ENCODE measurements at regions not wholly inside any gene's neighbourhood (a gene's known extent, or its start where the extent isn't known, plus 50 kb on each side); places are given as distances from the start of the nearest gene placed in this dataset.

GRCh38 chr5:176711883-176712282 lies 64.6 kb downstream of the TSPAN17 start:
- no peak overlapping the region for H3K4me3 Mint-ChIP-seq
- H3K27ac Mint-ChIP-seq = no peak overlapping the region
- H3K4me1 Mint-ChIP-seq = no peaks in the 10 kb centered on the region
- H3K27me3 Mint-ChIP-seq = peaks cover 75% of the 10 kb centered on the region
- H3K9me3 ChIP-seq (ENCODE audit: control insufficient read depth, low read length, poor library complexity, severe bottlenecking) = no peaks in the 10 kb centered on the region
- ATAC-seq = no peak
- DNase-seq = no peak
- no peaks in the 10 kb centered on the region for H3K36me3 Mint-ChIP-seq (ENCODE audit: low read depth)

- no peak overlapping the region for H3K4me3 Mint-ChIP-seq
Measured at GRCh38 chr5:176712546-176713304, 65.4 kb downstream of the TSPAN17 start.

GRCh38 chr5:176713409-176713808 lies 66.1 kb downstream of the TSPAN17 start:
- ATAC-seq (no peak), DNase-seq (no peak)
- Mint-ChIP-seq H3K4me1 (no peaks in the 10 kb centered on the region), H3K36me3 (ENCODE audit: low read depth) (no peaks in the 10 kb centered on the region), H3K4me3 (no peak overlapping the region), H3K27ac (no peak overlapping the region), H3K27me3 (peaks cover 81% of the 10 kb centered on the region)
- H3K9me3 ChIP-seq (ENCODE audit: control insufficient read depth, low read length, poor library complexity, severe bottlenecking) = no peaks in the 10 kb centered on the region

More at GRCh38 chr5:176712546-176713304, 65.4 kb downstream of the TSPAN17 start:
- ATAC-seq (no peak), DNase-seq (no peak)
- no peaks in the 10 kb centered on the region for H3K9me3 ChIP-seq (ENCODE audit: control insufficient read depth, low read length, poor library complexity, severe bottlenecking)
- peaks cover 81% of the 10 kb centered on the region for H3K27me3 Mint-ChIP-seq
- H3K27ac Mint-ChIP-seq = no peak overlapping the region
- no peaks in the 10 kb centered on the region for H3K4me1 Mint-ChIP-seq
- H3K36me3 Mint-ChIP-seq (ENCODE audit: low read depth) = no peaks in the 10 kb centered on the region

DNA sequence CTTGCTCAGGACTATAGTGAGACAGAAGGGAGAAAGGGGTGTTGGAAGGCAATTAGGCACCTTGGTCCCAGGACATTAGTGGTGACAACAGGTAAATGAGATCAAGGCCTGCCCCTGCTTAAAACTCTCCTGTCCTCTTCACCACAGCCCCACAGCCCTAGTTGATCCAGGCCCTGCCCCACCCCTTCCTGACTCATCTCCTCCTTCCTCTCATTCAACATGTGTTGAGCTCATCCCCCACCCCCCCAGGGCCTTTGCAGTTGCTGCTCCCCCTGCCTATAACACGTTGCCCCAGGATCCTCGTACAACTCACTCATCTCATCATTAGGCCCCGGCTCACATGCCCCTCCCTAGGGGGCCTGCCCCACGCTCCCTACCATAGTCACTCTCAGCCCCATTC lies 66.8 kb downstream of the TSPAN17 start:
- peaks cover 82% of the 10 kb centered on the region for H3K27me3 Mint-ChIP-seq
- no peak for DNase-seq

DNA sequence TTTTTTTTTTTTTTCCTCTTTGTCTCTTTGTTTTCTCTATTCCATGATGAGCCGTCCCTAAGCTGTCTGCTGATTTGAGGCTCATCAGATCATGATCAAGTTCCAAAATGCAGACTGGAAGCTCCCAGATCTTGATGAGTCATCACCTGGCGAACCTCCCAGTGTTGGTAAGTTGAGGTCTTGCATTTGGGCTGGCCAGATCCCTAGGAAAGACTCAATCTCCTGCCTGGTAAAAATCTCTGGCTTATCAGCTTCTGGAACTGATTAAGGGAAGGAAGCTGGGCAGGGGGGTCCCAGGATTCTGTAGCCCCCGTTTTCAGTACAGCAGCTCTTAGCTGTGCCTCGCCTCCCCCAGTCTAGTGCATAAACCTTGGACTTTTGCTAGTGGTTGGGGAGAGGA lies 69.0 kb downstream of the TSPAN17 start:
- Mint-ChIP-seq H3K36me3 (ENCODE audit: low read depth) (no peaks in the 10 kb centered on the region), H3K4me1 (peaks cover 4% of the 10 kb centered on the region), H3K27ac (no peak overlapping the region), H3K27me3 (peaks cover 72% of the 10 kb centered on the region), H3K4me3 (no peak overlapping the region)
- no peaks in the 10 kb centered on the region for H3K9me3 ChIP-seq (ENCODE audit: control insufficient read depth, low read length, poor library complexity, severe bottlenecking)
- ATAC-seq (no peak), DNase-seq (no peak)

More for the DNA sequence above, 66.8 kb downstream of the TSPAN17 start:
- no peaks in the 10 kb centered on the region for H3K9me3 ChIP-seq (ENCODE audit: control insufficient read depth, low read length, poor library complexity, severe bottlenecking)
- Mint-ChIP-seq H3K36me3 (ENCODE audit: low read depth) (no peaks in the 10 kb centered on the region), H3K27ac (no peak overlapping the region), H3K4me3 (no peak overlapping the region), H3K4me1 (peaks cover 2% of the 10 kb centered on the region)
- no peak for ATAC-seq

DNA sequence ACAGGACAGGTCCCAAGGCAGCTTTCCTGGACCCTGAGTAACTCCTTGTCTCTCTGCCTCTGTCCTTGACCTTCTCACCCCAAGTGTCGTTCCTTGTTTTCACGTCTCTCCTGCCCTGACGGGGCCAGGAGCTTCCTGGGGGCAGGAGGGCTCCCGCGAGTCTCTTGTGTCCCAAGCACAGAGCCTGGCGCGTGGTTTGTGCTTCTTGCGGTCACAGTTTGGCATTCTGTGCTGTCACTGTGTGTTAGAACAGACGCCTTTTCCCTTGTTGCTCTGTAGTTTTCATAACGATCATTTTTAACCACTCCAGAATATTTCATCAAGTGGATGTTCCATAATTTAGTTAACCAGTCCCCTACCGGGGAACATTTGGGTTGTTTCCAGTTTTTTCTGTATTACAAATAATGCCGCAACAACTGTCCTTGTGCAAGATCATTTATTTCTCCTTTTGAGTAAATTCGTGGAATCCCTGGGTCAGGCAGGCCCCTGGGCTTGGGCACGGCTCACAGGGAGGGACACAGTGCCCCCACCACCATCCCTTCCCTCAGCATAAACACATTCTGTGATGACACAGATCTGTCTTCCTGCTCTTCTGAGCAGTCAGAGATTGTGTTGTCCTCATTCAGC lies 71.9 kb downstream of the TSPAN17 start:
- Mint-ChIP-seq H3K4me3 (no peak overlapping the region), H3K4me1 (peaks cover 12% of the 10 kb centered on the region), H3K27me3 (peaks cover 64% of the 10 kb centered on the region), H3K27ac (no peak overlapping the region), H3K36me3 (ENCODE audit: low read depth) (peaks cover 4% of the 10 kb centered on the region)
- H3K9me3 ChIP-seq (ENCODE audit: control insufficient read depth, low read length, poor library complexity, severe bottlenecking) = no peaks in the 10 kb centered on the region
- ATAC-seq (no peak), DNase-seq (no peak)

- peaks cover 4% of the 10 kb centered on the region for H3K36me3 Mint-ChIP-seq (ENCODE audit: low read depth)
- no peak overlapping the region for H3K27ac Mint-ChIP-seq
- DNase-seq (no peak), ATAC-seq (no peak)
- no peak overlapping the region for H3K4me3 Mint-ChIP-seq
- H3K4me1 Mint-ChIP-seq = peaks cover 15% of the 10 kb centered on the region
- no peaks in the 10 kb centered on the region for H3K9me3 ChIP-seq (ENCODE audit: control insufficient read depth, low read length, poor library complexity, severe bottlenecking)
- H3K27me3 Mint-ChIP-seq = peaks cover 76% of the 10 kb centered on the region
Measured at GRCh38 chr5:176721509-176721908, 74.2 kb downstream of the TSPAN17 start.

- peaks cover 15% of the 10 kb centered on the region for H3K4me1 Mint-ChIP-seq
- no peak overlapping the region for H3K4me3 Mint-ChIP-seq
- H3K9me3 ChIP-seq (ENCODE audit: control insufficient read depth, low read length, poor library complexity, severe bottlenecking) = no peaks in the 10 kb centered on the region
- peaks cover 76% of the 10 kb centered on the region for H3K27me3 Mint-ChIP-seq
- H3K36me3 Mint-ChIP-seq (ENCODE audit: low read depth) = peaks cover 4% of the 10 kb centered on the region
- ATAC-seq = no peak
- peak overlapping the region; percentile 8 for H3K27ac Mint-ChIP-seq
- no peak for DNase-seq
Measured at GRCh38 chr5:176722757-176723156, 75.5 kb downstream of the TSPAN17 start.

DNA sequence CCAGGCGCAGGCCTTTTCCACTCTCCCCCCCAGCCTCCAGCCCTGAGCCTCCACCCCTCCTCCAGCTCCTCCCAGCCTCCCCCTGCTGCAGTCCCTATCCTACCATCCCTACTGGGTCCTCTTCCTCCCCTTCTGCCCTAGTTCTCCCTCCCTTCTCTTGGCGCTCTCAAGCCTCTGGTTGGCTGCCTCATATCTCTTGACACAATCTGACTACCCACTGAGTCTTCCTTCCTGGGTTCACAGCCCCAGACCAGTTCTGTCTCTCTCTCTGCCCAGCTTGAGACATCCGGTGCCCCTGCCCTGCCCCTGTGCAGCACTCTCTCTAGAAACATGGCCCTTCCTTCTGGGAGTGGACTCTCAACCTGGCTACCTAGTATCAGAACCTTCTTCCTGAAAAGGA lies 76.2 kb downstream of the TSPAN17 start:
- Mint-ChIP-seq H3K27ac (peak overlapping the region; percentile 8), H3K36me3 (ENCODE audit: low read depth) (peaks cover 4% of the 10 kb centered on the region), H3K27me3 (peaks cover 69% of the 10 kb centered on the region), H3K4me3 (peak overlapping the region; percentile 26), H3K4me1 (peaks cover 15% of the 10 kb centered on the region)
- DNase-seq = no peak
- ATAC-seq = no peak
- H3K9me3 ChIP-seq (ENCODE audit: control insufficient read depth, low read length, poor library complexity, severe bottlenecking) = no peaks in the 10 kb centered on the region

DNA sequence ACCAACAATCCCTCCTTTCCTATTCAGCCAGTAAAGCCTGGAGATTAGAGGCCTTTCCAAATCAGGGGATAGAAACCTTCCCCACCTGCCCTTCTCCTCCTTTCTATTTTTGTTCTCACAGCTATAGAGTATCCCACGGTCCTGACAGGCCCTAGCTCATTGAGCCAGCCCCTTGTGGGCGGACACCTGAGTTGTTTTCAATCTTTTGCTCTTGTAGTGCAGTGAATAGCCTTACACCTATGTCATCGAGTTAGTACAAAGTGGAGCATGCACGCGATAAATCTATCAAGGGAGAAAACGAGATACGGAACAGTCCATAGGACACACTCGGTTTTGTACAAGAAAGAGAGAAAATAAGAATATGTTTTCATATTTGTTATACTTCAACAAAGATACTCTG lies 77.2 kb downstream of the TSPAN17 start:
- DNase-seq (no peak), ATAC-seq (no peak)
- no peaks in the 10 kb centered on the region for H3K9me3 ChIP-seq (ENCODE audit: control insufficient read depth, low read length, poor library complexity, severe bottlenecking)
- H3K27ac Mint-ChIP-seq = no peak overlapping the region
- peaks cover 7% of the 10 kb centered on the region for H3K36me3 Mint-ChIP-seq (ENCODE audit: low read depth)
- peaks cover 11% of the 10 kb centered on the region for H3K4me1 Mint-ChIP-seq
- no peak overlapping the region for H3K4me3 Mint-ChIP-seq
- peaks cover 66% of the 10 kb centered on the region for H3K27me3 Mint-ChIP-seq

DNA sequence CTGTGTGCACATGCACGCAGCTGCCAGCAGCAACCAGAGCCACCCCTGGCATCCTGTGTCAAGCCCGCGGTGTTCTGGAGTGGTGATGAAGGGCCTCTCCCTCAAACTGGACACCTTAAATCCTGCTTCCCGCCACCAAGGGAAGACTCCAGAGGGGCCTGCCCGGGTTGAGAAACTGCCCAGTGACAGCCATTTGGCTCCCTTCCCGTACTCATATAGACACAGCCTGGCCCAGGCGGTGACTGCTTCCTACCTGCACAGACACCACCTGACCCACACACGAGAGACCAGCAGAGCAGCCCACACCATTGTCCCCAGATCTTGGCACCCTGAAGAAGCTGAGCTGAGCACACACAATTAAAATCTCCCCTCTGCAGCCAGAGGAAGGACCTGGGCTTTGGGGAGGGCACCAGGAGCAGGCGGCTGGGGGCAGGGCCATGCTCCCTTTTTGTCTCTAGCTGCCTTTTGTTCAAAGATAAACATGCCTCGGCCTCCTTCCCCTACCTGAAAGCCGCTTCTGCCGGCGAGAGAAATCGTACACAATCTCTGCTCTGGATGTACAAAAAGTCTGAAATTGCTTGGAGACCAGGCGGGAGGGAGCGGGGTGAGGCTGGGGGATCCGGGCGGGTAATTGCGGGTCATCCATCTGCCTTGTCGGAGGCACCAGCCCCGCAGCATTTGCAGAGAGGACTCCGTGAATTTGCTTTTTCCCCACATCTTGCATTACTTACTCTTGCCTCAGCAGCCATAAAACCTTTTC lies 78.4 kb downstream of the TSPAN17 start:
- ATAC-seq = no peak
- no peaks in the 10 kb centered on the region for H3K9me3 ChIP-seq (ENCODE audit: control insufficient read depth, low read length, poor library complexity, severe bottlenecking)
- DNase-seq = no peak
- no peak overlapping the region for H3K4me3 Mint-ChIP-seq
- no peak overlapping the region for H3K27ac Mint-ChIP-seq
- peaks cover 11% of the 10 kb centered on the region for H3K4me1 Mint-ChIP-seq
- H3K36me3 Mint-ChIP-seq (ENCODE audit: low read depth) = peaks cover 7% of the 10 kb centered on the region
- H3K27me3 Mint-ChIP-seq = peaks cover 71% of the 10 kb centered on the region

DNA sequence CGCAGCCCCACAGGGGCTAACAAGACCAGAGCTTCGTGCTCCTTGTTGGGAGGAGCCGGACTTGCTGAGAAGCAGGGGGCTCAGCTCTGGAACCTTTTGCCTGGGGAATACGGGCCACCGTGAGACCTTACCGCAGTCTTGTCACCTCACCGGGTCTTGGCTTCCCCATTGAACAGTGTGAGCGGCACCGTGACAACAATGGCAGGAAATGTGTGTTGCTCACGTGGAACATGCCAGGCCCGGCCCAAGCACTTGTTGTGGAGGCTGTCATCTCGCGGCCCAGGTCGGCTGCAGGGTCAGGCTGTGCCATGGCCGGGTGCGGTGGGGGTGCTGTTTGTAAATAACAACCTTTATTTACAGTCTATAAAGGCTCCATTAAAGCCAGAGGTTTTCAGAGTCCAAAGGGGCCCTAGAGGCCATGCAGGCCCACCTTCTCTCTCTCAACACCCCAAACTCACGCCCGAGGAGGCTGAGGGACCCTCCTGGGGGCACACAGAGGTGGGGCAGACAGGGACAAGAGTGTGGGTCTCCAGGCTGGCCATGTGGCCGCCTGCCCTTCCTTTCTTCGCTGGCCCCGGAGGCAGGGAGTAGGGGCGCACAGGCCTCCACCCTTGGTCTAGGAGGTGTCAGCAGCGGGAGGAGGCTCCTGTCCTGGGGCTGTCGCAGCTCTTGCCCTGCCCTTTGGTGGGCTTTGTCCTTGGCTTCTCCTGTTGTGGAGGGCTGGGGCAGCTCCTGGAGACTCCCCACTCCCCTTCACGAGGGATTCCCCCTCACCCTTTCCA lies 79.7 kb downstream of the TSPAN17 start:
- ATAC-seq (no peak), DNase-seq (no peak)
- H3K27me3 Mint-ChIP-seq = peaks cover 72% of the 10 kb centered on the region
- H3K4me1 Mint-ChIP-seq = peaks cover 11% of the 10 kb centered on the region
- peaks cover 7% of the 10 kb centered on the region for H3K36me3 Mint-ChIP-seq (ENCODE audit: low read depth)
- H3K9me3 ChIP-seq (ENCODE audit: control insufficient read depth, low read length, poor library complexity, severe bottlenecking) = no peaks in the 10 kb centered on the region
- no peak overlapping the region for H3K27ac Mint-ChIP-seq
- no peak overlapping the region for H3K4me3 Mint-ChIP-seq

DNA sequence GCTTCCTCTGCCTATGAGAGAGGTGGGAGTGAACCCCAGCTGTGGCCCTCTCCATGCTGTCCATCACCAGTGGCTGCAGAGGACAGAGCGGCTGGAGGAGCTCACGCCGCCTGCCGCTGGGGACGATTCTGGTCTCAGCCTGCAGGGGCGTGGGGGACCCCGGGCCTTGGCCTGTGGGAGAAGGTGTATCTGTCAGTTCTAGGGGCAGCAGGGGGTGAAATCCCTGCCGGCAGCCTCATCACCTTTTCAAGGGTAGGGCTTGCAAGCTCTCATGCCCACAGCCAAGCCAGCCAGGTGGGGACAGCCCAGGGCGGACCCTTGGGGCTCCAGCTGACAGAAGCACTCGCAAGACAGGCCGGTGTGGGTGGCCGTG lies 80.2 kb downstream of the TSPAN17 start:
- no peak for ATAC-seq
- peaks cover 75% of the 10 kb centered on the region for H3K27me3 Mint-ChIP-seq
- peaks cover 11% of the 10 kb centered on the region for H3K4me1 Mint-ChIP-seq
- H3K4me3 Mint-ChIP-seq = no peak overlapping the region
- no peak overlapping the region for H3K27ac Mint-ChIP-seq
- DNase-seq = no peak
- H3K36me3 Mint-ChIP-seq (ENCODE audit: low read depth) = peaks cover 7% of the 10 kb centered on the region
- H3K9me3 ChIP-seq (ENCODE audit: control insufficient read depth, low read length, poor library complexity, severe bottlenecking) = no peaks in the 10 kb centered on the region
